ENCODE measurements at regions not wholly inside any gene's neighbourhood (a gene's known extent, or its start where the extent isn't known, plus 50 kb on each side); places are given as distances from the start of the nearest gene placed in this dataset.
"Not testable (repeated sequence)": the region's sequence is repeated elsewhere in the genome, so short reads cannot be mapped to it uniquely, and the experiment has no call there.

DNA sequence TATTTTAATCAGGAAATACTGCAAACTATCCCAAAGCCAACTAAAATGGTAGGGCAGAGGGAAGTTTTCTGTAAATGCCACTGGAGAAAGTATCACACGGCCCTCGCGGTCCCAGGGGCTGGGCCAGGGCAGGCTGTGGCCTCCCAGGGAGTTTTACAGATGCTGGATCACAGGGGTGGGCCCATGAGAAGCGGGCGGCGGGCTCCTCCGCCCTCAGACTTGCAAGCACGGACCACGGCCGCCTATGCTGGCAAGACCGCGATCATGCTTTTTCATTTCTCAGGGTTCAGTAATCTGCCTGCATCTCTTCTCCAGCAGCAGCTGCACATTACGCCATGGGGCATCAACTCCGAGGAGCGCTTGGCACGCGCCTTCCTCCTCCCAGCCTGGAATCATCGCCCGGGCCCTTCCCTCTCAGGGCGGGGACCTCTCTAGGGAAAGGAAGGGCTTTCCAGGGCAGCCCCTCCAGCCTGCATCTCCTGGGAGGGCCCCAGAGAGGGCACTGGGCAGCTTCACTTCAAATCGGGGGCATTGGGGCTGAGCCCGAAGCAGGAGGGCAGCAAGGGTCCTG lies 5420.7 kb upstream of the TPTE start:
- BruUV-seq (replicated peaks); H3K27me3 ChIP-seq (ENCODE audit: insufficient read depth, low read depth); H2AFZ ChIP-seq; intact Hi-C loops (cut with micrococcal nuclease; ENCODE audit: unreplicated experiment); POLR2A ChIA-PET (ENCODE audit: unreplicated experiment); H3K36me3 ChIP-seq (ENCODE audit: low read depth); DNase-seq; CTCF ChIA-PET; H3K9me2 ChIP-seq (ENCODE audit: insufficient read depth); H3K4me1 ChIP-seq (replicated peaks; ENCODE audit: insufficient read depth); H3F3A ChIP-seq (ENCODE audit: insufficient read depth, low read depth); H3K9me3 ChIP-seq (ENCODE audit: insufficient read depth, low read depth); H4K20me1 ChIP-seq (ENCODE audit: insufficient read depth); H3K4me3 ChIP-seq; H3K79me2 ChIP-seq (ENCODE audit: low read depth); H3K4me2 ChIP-seq; H3K27ac ChIP-seq: not testable (repeated sequence)

DNA sequence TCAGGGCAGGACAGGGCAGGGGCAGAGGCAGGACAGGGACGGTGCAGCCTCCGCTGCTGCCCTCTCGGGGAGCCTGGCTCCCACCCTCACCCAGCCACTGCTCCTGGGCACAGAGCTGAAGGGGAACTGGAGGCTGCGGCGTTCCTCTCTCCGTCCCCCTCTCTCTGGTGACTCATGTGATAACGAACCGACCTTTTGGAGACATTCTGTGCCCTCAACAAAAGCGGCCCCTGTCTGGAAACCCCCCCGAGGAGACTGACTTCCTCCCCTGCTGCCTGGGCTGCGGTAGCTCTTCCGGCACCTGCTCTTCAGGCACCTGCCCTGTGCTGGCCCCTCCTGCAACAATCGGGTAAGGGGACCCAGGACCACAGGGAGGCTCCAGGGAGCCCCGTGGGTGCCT lies 5419.6 kb upstream of the TPTE start:
- H2AFZ ChIP-seq; intact Hi-C loops (cut with micrococcal nuclease; ENCODE audit: unreplicated experiment); H3K9me2 ChIP-seq (ENCODE audit: insufficient read depth); H3K36me3 ChIP-seq (ENCODE audit: low read depth); H3K27me3 ChIP-seq (ENCODE audit: insufficient read depth, low read depth); POLR2A ChIA-PET (ENCODE audit: unreplicated experiment); BruUV-seq (replicated peaks); H3K9me3 ChIP-seq (ENCODE audit: insufficient read depth, low read depth); H3K27ac ChIP-seq; H3K4me3 ChIP-seq; DNase-seq; CTCF ChIA-PET; H3F3A ChIP-seq (ENCODE audit: insufficient read depth, low read depth); H3K79me2 ChIP-seq (ENCODE audit: low read depth); H4K20me1 ChIP-seq (ENCODE audit: insufficient read depth); H3K4me2 ChIP-seq; H3K4me1 ChIP-seq (replicated peaks; ENCODE audit: insufficient read depth): not testable (repeated sequence)

- H3K27me3 ChIP-seq (ENCODE audit: insufficient read depth, low read depth); H3K9me2 ChIP-seq (ENCODE audit: insufficient read depth); H3K4me2 ChIP-seq; H3K79me2 ChIP-seq (ENCODE audit: low read depth); CTCF ChIA-PET; H3F3A ChIP-seq (ENCODE audit: insufficient read depth, low read depth); H3K9me3 ChIP-seq (ENCODE audit: insufficient read depth, low read depth); H2AFZ ChIP-seq; BruUV-seq (replicated peaks); intact Hi-C loops (cut with micrococcal nuclease; ENCODE audit: unreplicated experiment); H3K4me3 ChIP-seq; DNase-seq; H3K27ac ChIP-seq; H3K4me1 ChIP-seq (replicated peaks; ENCODE audit: insufficient read depth); POLR2A ChIA-PET (ENCODE audit: unreplicated experiment); H3K36me3 ChIP-seq (ENCODE audit: low read depth); H4K20me1 ChIP-seq (ENCODE audit: insufficient read depth): not testable (repeated sequence)
Measured at GRCh38 chr21:5103880-5104561, 5417.4 kb upstream of the TPTE start.

GRCh38 chr21:5104562-5104928 lies 5416.8 kb upstream of the TPTE start:
- H3K4me1 ChIP-seq (replicated peaks; ENCODE audit: insufficient read depth); H4K20me1 ChIP-seq (ENCODE audit: insufficient read depth); H3K27me3 ChIP-seq (ENCODE audit: insufficient read depth, low read depth); H3K27ac ChIP-seq; BruUV-seq (replicated peaks); H3F3A ChIP-seq (ENCODE audit: insufficient read depth, low read depth); H3K4me2 ChIP-seq; H2AFZ ChIP-seq; H3K79me2 ChIP-seq (ENCODE audit: low read depth); CTCF ChIA-PET; POLR2A ChIA-PET (ENCODE audit: unreplicated experiment); intact Hi-C loops (cut with micrococcal nuclease; ENCODE audit: unreplicated experiment); DNase-seq; H3K36me3 ChIP-seq (ENCODE audit: low read depth); H3K9me3 ChIP-seq (ENCODE audit: insufficient read depth, low read depth); H3K9me2 ChIP-seq (ENCODE audit: insufficient read depth); H3K4me3 ChIP-seq: not testable (repeated sequence)

- H3K79me2 ChIP-seq (ENCODE audit: low read depth); CTCF ChIA-PET; H3F3A ChIP-seq (ENCODE audit: insufficient read depth, low read depth); H3K36me3 ChIP-seq (ENCODE audit: low read depth); H2AFZ ChIP-seq; DNase-seq; H3K9me2 ChIP-seq (ENCODE audit: insufficient read depth); H3K4me2 ChIP-seq; POLR2A ChIA-PET (ENCODE audit: unreplicated experiment); H3K27me3 ChIP-seq (ENCODE audit: insufficient read depth, low read depth); intact Hi-C loops (cut with micrococcal nuclease; ENCODE audit: unreplicated experiment); H3K9me3 ChIP-seq (ENCODE audit: insufficient read depth, low read depth); BruUV-seq (replicated peaks); H4K20me1 ChIP-seq (ENCODE audit: insufficient read depth); H3K4me3 ChIP-seq; H3K27ac ChIP-seq; H3K4me1 ChIP-seq (replicated peaks; ENCODE audit: insufficient read depth): not testable (repeated sequence)
Measured at GRCh38 chr21:5105939-5106708, 5415.3 kb upstream of the TPTE start.

DNA sequence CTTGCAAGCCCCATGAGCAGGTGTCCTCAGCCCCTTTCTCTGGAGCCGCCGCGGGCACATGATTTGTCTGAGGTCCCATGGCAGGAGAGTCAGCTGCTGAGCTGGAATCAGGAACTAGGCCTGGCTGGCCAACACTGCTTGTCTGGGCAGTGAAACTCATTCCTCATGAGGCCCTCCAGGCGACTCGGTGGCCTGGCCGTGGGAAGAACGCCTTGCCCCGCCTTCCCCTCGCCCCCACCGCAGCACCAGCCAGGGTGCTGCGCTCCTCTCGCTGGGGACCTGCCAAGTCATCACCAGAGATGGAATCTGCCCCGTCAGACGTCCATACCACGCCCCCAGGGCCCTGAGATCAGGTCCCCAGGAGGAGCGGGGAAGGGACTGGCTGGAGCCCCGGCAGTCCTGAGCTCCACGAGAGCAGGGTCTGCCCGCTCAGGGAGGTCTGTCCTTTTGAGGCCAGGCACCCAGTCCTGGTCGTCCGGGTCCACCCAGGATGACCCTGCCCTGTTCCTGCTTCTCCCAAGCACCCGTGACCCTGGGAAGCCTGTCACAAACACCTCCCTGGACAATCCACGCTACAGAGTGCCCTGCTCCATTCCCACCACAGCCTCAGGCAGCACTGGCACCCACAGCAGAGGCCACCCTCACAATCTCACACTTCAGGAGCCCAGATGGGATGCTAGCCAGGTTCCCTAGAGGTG lies 5414.5 kb upstream of the TPTE start:
- DNase-seq; H3K4me3 ChIP-seq; H2AFZ ChIP-seq; H3K4me2 ChIP-seq; H3K9me2 ChIP-seq (ENCODE audit: insufficient read depth); H3K9me3 ChIP-seq (ENCODE audit: insufficient read depth, low read depth); CTCF ChIA-PET; H3K36me3 ChIP-seq (ENCODE audit: low read depth); H3F3A ChIP-seq (ENCODE audit: insufficient read depth, low read depth); H3K27ac ChIP-seq; intact Hi-C loops (cut with micrococcal nuclease; ENCODE audit: unreplicated experiment); POLR2A ChIA-PET (ENCODE audit: unreplicated experiment); H3K79me2 ChIP-seq (ENCODE audit: low read depth); H3K4me1 ChIP-seq (replicated peaks; ENCODE audit: insufficient read depth); BruUV-seq (replicated peaks); H4K20me1 ChIP-seq (ENCODE audit: insufficient read depth); H3K27me3 ChIP-seq (ENCODE audit: insufficient read depth, low read depth): not testable (repeated sequence)

DNA sequence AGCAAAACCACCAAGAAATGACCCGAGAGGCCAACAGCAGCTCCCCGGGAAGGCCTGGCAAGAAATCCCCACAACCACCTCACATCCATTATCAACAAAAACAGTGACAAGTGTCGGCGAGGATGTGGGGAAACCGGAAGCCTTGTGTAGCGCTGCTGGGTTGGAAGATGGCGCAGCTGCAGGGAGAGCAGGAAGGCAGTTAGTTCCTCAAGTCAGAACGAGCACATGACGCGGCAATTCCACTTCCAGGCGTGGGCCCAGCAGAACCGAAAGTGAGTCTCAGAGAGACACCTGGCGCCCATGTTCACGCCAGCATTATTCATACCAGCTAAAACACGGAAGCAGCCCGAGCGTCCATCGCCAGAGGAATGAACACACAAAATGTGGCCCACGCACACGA lies 5413.7 kb upstream of the TPTE start:
- DNase-seq; H3K9me3 ChIP-seq (ENCODE audit: insufficient read depth, low read depth); H3K27ac ChIP-seq; H3K27me3 ChIP-seq (ENCODE audit: insufficient read depth, low read depth); CTCF ChIA-PET; H3K36me3 ChIP-seq (ENCODE audit: low read depth); H3K4me1 ChIP-seq (replicated peaks; ENCODE audit: insufficient read depth); intact Hi-C loops (cut with micrococcal nuclease; ENCODE audit: unreplicated experiment); H3K9me2 ChIP-seq (ENCODE audit: insufficient read depth); H3K4me3 ChIP-seq; H2AFZ ChIP-seq; BruUV-seq (replicated peaks); H4K20me1 ChIP-seq (ENCODE audit: insufficient read depth); H3K4me2 ChIP-seq; H3F3A ChIP-seq (ENCODE audit: insufficient read depth, low read depth); POLR2A ChIA-PET (ENCODE audit: unreplicated experiment); H3K79me2 ChIP-seq (ENCODE audit: low read depth): not testable (repeated sequence)
